Left cardiac atrium (tissue), 4 donors: ENCODE measurements at regions not wholly inside any gene's neighbourhood (a gene's known extent, or its start where the extent isn't known, plus 50 kb on each side); places are given as distances from the start of the nearest gene placed in this dataset.

Source experiments
- ATAC-seq, 2 donors: fragments of 200-7000 bp; cut with Tn5 transposase; one replicate each; pipeline ENCODE4 v1.9.1; 2020; ENCODE audit warnings: mild to moderate bottlenecking in 2 of 2, moderate library complexity in 2 of 2
- DNase-seq: peaks from one replicate; pipeline ENCODE4 v3.0.0-alpha.2; 2020
- intact Hi-C, 2 donors: fragments of 100-400 bp; cut with DNase I; formaldehyde crosslinking; loops; one replicate each; pipeline versions ENCODE4 v1.14.1 to v1.15.1; 2022 to 2023
- donor health status: DM: no; HTN: yes; CAD: no.
- donor health status: DM: no; HTN: yes; CAD: no; lungs with severe emphysema.
- donor health status: DM: yes; HTN: yes; CAD: no.
- donor health status: Dilated cardiomyopathy.

DNA sequence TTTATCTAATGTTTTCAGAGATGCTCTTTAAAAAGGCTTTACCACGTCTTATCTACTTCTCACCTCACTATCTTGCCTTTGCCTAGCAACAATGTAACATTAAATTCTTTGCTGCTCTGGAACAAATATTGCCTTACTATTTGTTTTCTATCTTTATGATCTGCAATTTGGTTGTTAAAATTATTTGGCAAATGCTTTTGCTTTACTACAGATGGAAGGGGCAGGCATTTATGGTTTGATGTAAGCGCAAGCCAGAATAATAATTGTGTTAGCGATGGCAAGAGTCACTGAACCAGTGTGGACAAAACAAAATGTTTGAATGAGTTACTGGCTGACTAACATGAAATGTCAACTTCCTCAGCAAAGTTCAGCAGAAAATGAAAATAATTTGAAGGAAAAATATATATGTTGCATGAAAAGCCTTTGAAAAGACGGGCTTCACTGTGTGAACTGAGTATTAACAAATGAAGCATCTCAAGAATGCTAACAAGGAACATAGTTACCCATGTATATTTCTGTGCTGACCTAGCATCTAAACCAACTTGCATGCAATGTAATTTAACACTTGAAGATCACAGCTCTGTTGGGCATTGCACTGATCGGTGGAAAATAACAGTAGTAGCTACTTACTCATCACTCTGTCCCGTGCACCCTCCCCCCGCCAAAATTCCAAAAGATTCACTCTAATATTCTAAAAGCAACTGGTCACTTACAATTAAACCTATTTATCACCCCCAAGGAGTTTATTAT is 454.0 kb upstream of the ARHGEF26 start:
- intact Hi-C loops = no loop called here
- no peak for DNase-seq
- ATAC-seq = no peak

DNA sequence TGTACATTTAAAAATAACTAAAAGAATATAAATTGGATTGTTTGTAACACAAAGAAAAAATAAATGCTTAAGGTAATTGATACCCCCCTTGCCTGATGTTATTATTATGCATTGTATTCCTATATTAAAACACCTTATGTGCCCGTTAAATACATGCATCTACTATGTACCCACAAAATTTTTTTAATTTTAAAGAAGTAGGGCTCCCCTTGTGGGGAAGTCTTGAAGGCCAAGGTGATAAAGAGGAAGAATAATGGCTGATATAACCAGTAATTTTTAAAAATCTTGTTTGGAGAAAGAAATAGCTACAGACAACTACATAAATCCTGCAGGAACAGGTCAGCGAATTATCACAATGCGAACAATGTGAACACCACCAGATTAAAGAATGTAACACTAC is 451.7 kb upstream of the ARHGEF26 start:
- intact Hi-C loops = no loop called here
- no peak for DNase-seq

DNA sequence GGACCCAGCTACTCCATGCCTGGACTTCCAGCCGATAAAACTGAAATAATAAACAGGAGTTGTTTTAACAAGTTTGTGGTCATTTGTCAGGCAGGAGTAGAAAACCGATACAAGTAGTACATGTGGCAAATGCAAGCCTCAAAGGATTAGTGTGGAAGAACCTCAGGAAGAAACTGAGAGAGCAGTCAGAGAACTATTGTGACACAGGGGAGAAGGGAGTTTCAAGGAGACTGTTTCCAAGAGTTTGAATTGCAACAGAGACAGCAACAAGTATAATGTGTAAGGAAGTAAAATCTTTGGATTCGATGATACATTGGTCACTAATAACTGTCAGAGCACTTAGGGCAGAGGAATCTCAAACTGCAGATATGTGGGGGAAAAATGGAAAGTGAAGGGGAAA is 450.6 kb upstream of the ARHGEF26 start:
- DNase-seq = no peak
- intact Hi-C loops = no loop called here
- ATAC-seq = peak in 1 of 2 donors; percentile 65

More for the DNA sequence above, 451.7 kb upstream of the ARHGEF26 start:
- ATAC-seq = no peak

DNA sequence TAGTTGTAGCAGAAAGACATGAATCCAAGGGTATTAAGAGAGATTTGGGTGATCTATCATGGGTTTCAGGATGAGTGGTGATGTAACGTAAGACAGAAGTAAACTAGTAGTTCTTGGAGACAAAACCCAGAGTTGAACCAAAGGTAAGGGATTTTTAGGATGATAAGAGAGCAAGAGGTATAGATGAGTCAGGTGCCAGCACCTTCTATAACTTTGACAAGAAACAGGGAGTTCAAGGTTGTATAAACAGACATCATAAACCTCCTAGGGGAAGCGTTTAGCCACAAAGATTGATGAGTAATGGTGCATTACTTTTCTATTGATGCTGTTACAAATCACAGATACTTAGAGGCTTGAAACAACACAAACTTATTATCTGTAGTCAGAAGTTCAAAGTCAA is 447.3 kb upstream of the ARHGEF26 start:
- intact Hi-C loops = no loop called here
- no peak for ATAC-seq

DNA sequence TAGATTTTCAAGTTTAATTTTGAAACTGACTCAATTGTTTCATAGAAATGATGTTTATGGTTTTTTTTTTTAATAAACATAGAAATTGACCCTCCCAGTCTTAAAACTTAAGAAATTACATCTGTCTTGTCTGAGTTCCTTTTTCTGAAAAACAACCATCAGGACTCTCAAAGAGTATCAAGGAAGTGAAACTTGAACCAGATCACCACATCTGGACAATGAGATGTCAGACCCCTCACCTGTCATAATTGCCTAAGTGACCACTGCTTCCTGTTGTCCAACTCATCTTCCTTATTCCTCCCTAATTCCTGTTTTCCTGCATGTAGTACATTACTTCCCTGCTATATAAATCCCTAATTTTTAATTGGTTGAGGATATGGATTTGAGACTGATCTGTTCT is 441.5 kb upstream of the ARHGEF26 start:
- ATAC-seq (no peak), DNase-seq (no peak)
- intact Hi-C loops = no loop called here

More for the DNA sequence above, 447.3 kb upstream of the ARHGEF26 start:
- DNase-seq = no peak

DNA sequence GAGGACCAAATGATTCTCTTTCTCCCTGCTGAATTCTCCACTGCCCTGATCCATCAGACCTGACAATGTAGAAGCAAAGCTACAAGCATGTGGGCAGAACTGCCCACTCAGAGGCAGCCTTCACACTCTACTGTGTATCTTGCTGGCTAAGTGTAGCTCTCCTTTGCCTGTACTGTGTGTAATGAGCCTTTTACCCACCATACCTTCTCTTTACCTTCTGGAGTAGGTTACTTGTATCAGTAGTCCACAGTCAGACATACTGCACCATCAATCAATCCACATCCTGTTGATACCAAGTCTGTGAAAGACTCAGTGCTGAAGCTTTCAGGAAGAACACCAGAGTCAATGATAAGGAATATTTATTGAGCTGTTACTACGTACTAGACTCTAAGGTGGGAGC is 440.7 kb upstream of the ARHGEF26 start:
- DNase-seq = no peak
- intact Hi-C loops = no loop called here
- no peak for ATAC-seq

DNA sequence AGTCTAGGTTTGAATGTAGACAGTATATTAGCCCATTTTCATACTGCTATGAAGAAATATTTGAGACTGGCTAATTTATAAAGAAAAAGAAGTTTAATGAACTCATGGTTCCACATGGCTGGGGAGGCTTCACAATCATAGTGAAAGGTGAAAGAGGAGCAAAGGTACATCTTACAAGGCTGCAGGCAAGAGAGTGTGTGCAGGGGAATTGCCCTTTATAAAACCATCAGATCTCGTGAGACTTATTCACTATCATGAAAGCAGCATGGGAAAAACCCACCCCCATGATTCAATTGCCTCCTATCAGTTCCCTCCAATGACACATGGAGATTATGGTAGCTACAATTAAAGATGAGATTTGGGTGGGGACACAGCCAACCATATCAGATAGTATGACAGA is 440.1 kb upstream of the ARHGEF26 start:
- ATAC-seq (no peak), DNase-seq (no peak)
- intact Hi-C loops = no loop called here

DNA sequence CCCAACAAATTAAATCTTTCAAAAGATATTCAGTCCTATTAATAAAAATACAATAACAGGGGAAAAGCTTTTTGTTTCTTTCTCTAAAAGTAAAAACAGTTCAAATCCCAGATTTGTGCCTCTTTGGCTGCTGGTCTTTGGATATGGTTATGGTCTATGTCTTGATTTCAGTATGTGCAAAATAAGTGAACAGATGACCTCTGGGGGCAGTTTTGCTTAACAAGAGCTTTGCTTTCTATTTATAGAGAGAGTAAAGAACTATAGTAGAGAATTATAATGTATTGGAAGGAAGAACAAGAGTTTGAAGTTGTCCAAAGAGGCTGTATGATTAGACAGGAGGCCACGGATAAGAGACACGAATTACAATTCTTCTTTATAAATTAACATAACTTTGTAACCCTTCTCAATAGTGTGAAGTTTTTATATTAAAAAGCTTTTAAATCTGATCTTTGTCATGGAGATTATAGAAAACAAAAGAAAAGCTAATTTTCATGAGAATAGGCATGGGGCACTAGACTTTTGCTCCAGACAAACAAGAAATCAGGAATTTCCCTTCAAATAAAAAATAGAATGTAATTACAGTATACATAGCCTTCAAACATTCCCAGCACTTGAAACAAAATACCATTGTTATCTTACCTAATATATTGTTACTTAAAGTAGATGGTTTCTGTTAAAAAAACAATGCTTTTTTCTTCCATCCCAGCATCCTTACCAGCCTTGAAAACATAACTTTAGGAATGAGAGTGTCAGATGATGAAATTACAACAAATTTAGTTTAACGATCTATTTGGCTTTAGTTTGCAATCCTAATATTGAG is 432.7 kb upstream of the ARHGEF26 start:
- DNase-seq = no peak
- ATAC-seq = no peak
- intact Hi-C loops = no loop called here

DNA sequence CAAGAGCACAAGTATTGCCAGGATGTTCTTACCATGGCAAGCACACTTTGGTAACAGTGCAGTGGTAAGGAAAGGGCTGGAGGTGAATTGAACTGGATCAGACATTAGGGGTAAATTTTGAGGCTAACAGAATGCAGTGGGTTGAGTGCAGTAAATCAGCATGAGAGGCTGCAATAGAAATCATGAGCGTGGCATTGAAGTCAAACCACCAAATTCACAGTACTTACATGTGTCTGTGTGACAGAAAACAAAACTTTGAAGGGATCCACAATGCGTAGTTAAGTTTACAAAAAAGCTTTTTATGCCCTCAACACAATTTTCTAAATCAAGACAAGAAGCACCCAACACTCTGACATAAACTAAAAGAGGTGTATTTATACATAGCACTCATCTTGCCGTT is 428.0 kb upstream of the ARHGEF26 start:
- no peak for DNase-seq
- ATAC-seq = no peak
- intact Hi-C loops = no loop called here

DNA sequence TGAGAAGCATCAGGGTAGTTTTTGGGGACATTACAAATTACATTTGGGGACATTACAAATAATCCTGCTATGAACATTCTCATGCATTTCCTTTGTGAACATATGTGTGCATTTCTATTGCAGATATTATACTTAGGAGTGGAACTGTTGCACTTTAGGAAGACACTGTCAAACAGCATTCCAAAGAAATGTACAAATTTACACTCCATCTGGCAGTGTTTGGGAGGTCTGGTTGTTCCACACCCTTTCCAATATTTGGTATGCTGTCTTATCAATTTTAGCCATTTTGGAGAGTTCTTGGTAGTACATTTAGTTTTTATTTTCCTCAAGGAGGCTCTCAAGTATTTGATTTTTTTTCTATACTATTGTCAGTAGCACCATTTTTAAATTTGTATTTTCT is 419.1 kb upstream of the ARHGEF26 start:
- DNase-seq (no peak), ATAC-seq (no peak)
- intact Hi-C loops = no loop called here

DNA sequence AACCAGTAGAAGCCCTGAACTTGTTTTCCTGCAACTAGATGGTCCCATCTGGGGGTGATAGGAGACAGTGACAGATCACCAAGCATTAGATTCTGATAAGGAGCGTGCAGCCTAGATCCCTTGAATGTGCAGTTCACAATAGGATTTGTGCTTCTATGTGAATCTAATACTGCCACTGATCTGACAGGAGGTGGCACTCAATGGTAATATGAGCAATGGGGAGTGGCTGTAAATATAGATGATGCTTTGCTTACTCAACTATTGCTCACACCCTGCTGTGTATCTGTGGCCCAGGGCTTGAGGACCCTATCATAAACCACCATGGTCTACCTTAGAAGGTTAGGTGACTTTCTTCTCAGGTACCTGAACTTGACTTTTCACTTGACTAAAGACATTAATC is 417.1 kb upstream of the ARHGEF26 start:
- intact Hi-C loops = no loop called here
- ATAC-seq = no peak
- no peak for DNase-seq

DNA sequence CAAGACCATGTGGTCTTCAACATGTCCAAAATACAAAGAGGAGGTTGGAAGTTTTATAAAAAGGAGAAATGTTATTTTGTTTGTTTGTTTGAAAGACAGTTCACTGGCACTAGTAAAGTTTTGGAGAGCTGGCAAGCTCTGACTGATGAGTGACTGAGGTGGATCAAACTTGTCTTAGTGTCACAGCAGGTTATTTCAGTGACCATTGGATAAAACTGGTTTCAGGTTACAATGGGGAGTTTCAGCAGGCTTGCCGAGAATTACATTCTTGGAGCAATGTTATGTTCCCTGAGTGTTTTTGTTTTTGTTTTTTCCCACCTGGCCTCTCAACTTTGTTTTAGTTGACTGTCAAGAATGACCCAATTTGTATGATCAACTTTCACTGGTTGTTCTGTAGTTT is 414.5 kb upstream of the ARHGEF26 start:
- no peak for DNase-seq
- no peak for ATAC-seq
- intact Hi-C loops = no loop called here

DNA sequence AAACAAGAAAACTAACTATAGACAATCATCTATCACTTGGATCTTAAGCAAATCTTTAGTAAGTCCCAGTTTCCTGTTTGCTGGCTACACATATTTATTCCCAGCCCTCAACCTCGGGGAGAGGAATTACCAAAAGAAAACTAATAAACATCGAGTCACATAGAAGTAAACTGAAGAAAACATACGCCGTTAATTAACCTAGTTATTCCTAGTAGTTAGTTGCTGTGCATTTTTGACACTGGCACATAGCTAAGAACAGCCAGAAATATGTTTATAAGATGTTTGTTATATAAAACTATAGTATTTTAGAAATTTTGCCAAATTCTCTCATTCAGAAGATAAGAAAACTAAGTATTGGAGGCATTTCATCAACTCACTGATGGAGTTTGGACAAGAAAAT is 407.2 kb upstream of the ARHGEF26 start:
- ATAC-seq (no peak), DNase-seq (no peak)
- intact Hi-C loops = no loop called here

DNA sequence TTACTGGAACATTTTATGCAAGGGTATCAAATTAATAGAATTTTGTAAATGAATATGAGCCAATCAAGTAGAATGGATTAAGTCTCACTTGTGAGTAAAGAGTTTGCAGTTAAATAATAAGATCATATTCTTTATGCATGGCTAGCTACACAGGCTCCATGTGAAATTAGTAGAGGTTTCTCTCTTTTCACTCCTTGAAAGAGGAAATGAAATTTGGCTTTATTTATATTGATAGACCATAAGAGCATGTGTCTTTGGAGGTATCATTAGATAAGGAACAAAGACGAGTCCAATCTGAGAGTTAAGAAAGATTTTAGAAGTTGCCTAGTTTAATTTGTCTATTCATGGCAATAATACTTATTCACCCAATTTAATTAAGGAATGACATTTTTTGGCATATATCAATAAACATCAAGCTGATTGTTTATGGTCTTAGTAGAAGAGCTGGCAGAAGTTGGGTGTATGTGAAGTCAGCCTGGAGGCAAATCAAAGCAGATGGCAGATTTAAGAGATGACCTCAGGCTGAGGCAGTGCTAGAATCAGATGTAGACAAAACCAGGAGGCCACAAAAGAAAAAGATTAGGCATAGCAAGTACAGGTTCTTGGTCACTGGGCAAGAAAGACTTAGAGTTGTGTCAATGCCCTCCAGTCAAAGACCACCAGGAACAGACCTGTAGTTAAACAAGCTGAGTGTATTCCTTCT is 406.5 kb upstream of the ARHGEF26 start:
- ATAC-seq = no peak
- DNase-seq = no peak
- intact Hi-C loops = no loop called here

DNA sequence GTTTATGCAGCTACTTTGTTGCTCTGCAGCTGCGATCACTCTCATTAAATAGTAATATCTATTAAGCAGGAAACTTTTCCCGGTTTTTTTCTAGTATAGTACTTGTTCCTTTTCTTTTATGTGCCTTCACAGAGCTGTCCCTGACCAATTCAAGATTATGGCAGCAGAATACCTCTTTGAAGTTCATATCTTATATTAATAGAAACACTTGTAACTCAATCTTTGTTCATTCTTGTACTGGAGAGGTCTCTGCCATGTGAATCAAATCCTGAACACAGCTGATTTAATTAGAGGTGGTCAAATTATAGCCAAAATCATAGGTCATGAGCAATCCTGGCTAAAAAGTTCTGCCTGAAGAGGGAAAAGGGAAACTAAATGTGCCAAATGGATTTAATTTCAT is 399.0 kb upstream of the ARHGEF26 start:
- intact Hi-C loops = no loop called here
- DNase-seq (no peak), ATAC-seq (no peak)

DNA sequence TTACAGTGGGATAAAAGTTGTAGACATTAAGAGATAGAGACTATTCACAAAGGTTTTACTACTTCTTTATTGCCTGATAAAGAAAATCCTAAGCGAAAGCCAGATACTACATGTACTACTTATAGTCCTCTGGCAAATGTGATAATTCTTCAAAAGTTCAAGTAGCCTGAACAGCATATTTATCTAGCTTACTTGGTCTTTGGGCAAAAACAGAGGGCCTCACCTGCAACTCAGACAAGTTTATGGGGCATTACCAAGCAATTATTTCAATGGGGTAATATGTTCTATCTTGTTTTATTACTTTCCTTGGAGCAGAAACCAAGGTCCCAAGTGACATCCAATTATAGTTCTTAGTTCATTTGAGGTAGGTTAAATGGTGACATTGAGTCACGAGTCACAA is 390.1 kb upstream of the ARHGEF26 start:
- no peak for DNase-seq
- intact Hi-C loops = no loop called here
- ATAC-seq = no peak

DNA sequence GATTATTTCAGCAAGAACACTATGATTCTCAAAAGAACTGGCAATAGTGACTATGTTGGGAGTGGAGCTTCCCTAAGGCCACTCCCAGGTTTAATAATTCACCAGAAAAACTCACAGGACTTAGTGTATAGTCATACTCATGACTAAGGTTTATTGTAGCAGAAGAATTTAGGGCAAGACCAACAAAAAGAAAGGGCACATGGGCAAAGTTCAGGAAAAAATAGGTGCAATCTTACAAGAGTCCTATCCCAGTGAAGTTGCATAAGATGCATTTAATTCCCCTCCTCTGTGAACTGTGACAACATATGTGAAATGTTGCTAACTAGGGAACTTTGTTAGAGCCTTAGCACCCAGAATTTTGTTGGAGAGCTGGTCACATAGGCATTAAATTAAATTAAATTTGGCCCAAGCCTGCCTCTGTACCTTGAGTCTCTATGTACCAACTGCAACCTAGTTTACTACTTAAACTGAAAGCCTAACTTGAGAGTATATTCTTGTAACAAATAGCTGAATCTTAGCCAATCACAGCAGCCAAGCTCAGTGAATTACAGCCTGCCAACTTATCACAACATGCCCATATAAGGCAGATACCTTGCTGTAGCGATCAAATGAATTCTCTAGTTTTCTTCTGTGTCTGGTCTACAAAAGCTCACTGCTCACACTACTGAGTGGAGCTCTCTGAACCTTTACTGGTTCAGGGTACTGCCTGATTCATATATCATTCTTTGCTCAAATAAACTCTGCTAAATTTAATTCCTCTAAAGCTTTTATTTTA is 386.2 kb upstream of the ARHGEF26 start:
- intact Hi-C loops = no loop called here
- ATAC-seq = peak in 1 of 2 donors; percentile 27
- no peak for DNase-seq

DNA sequence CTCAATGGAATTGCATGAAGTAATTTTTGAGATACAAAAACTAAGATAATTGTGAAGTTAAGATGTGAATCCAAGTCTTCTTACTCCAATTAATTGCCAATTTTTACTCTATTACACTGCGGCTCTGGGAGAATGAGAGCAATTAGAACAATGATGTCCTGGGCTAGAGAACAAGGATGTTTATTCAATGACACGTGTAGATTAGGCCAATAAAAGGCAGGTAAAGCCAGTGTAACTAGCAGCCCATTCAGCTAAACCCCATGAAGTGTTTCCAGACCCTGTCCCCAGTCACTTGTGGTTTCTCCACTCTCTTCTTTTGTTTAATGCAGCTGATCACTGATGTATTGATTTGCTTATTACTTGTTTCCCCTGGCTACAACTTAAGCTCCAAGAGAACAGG is 381.1 kb upstream of the ARHGEF26 start:
- intact Hi-C loops = no loop called here

DNA sequence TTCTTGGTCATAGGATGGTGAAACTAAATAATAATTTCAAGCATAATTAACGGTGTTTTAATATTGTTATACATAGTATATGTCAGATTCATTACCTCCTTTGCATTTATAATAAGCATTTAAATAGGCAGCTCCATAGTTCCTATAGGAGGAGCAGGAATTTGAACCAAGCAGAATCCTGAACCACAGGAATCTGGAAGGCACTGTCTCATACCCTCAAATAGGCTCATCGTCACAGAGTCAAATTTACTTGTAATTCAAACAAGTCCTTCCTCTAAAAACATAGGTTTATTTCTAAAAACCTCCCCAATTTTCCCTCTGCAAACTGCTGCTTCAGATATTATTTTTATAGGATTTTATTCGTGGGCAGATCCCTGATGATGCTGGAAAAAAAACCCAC is 376.3 kb upstream of the ARHGEF26 start:
- DNase-seq (no peak), ATAC-seq (no peak)
- intact Hi-C loops = no loop called here

More for the DNA sequence above, 381.1 kb upstream of the ARHGEF26 start:
- no peak for ATAC-seq
- no peak for DNase-seq

DNA sequence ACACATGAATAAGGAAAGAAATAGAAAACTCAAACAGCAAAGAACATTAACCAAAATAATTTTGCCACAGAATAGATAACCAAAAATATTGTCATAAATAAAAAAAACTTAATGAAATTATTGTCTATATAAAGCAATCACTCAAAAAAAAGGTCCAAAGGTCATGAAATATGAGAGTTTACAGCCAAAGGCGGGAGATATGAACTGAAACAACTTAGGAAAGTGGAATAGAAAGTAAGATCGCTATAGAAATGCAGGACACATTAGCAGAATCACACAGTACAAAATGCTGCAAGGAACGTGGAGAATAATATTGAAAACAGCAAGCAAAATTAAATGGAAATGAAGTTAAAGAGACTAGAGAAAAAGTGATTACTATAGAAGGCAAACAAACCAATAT is 375.0 kb upstream of the ARHGEF26 start:
- DNase-seq (no peak), ATAC-seq (no peak)
- intact Hi-C loops = no loop called here
